Mesendoderm (in vitro differentiated cells): ENCODE measurements at regions not wholly inside any gene's neighbourhood (a gene's known extent, or its start where the extent isn't known, plus 50 kb on each side); places are given as distances from the start of the nearest gene placed in this dataset.
A peak's percentile ranks its signal among the peaks of the same experiment; 100 is the strongest.
"Not testable (repeated sequence)": the region's sequence is repeated elsewhere in the genome, so short reads cannot be mapped to it uniquely, and the experiment has no call there.

Experiments
- DNase-seq: peaks from one replicate; pipeline ENCODE4 v3.0.0; 2013
- H2AK5ac ChIP-seq: 2 replicates; pipeline ENCODE4 v1.6.1; 2013; ENCODE audit warnings: low read length, inconsistent platforms
- H2BK120ac ChIP-seq: 2 replicates; pipeline ENCODE4 v1.6.1; 2013; ENCODE audit warnings: low read depth, mild to moderate bottlenecking, low read length, moderate library complexity, mixed read lengths
- H2BK15ac ChIP-seq: replicated peaks from 2 replicates; pipeline ENCODE4 v1.6.1; 2013; ENCODE audit warnings: low read depth, mild to moderate bottlenecking, moderate library complexity
- H2BK5ac ChIP-seq: 2 replicates; pipeline ENCODE4 v1.6.1; 2013; ENCODE audit warnings: low read length, inconsistent platforms
- H3K18ac ChIP-seq: 2 replicates; pipeline ENCODE4 v1.6.1; 2013; ENCODE audit warnings: mild to moderate bottlenecking, low read length, mixed read lengths
- H3K23ac ChIP-seq: one replicate; pipeline ENCODE4 v1.6.1; 2013; ENCODE audit warnings: low read length
- H3K27ac ChIP-seq: 2 replicates; pipeline ENCODE4 v1.5.1; 2013; ENCODE audit warnings: low read depth, mild to moderate bottlenecking, inconsistent platforms, low read length, moderate library complexity
- H3K27me3 ChIP-seq: 2 replicates; pipeline ENCODE4 v1.6.1; 2013; ENCODE audit warnings: low read length, control low read depth, mild to moderate bottlenecking, inconsistent platforms; ENCODE audit not compliant: insufficient read depth, poor library complexity
- H3K36me3 ChIP-seq: 2 replicates; pipeline ENCODE4 v1.6.1; 2013; ENCODE audit warnings: low read length, inconsistent platforms; ENCODE audit not compliant: control insufficient read depth, insufficient read depth
- H3K4ac ChIP-seq: one replicate; pipeline ENCODE4 v1.6.1; 2013; ENCODE audit warnings: low read depth, mild to moderate bottlenecking, low read length, moderate library complexity
- H3K4me1 ChIP-seq: 2 replicates; pipeline ENCODE4 v1.6.1; 2013; ENCODE audit warnings: low read depth, low read length, inconsistent platforms; ENCODE audit not compliant: control insufficient read depth
- H3K4me2 ChIP-seq: 2 replicates; pipeline ENCODE4 v1.6.1; 2013; ENCODE audit warnings: low read length
- H3K4me3 ChIP-seq: 2 replicates; pipeline ENCODE4 v1.5.1; 2013; ENCODE audit warnings: mild to moderate bottlenecking, low read length
- H3K56ac ChIP-seq: one replicate; pipeline ENCODE4 v1.6.1; 2013; ENCODE audit warnings: low read length
- H3K79me1 ChIP-seq: 2 replicates; pipeline ENCODE4 v1.6.1; 2013; ENCODE audit warnings: low read length, inconsistent platforms
- H3K79me2 ChIP-seq: 2 replicates; pipeline ENCODE4 v1.6.1; 2013; ENCODE audit warnings: mild to moderate bottlenecking, low read length; ENCODE audit not compliant: control insufficient read depth, insufficient read depth
- H3K9ac ChIP-seq: 2 replicates; pipeline ENCODE4 v1.6.1; 2013; ENCODE audit warnings: low read length, inconsistent platforms
- H4K5ac ChIP-seq: one replicate; pipeline ENCODE4 v1.6.1; 2013; ENCODE audit warnings: low read length
- H4K8ac ChIP-seq: one replicate; pipeline ENCODE4 v1.6.1; 2013; ENCODE audit warnings: low read depth, mild to moderate bottlenecking, control low read depth, low read length, moderate library complexity
- WGBS: extraction: QIAGEN DNeasy Blood & Tissue Kit; methylation state at CpG from one replicate; pipeline ENCODE4 v1.1.7; 2013; ENCODE audit warnings: low lambda C conversion rate, missing lambda C conversion rate; ENCODE audit not compliant: insufficient coverage; ENCODE audit errors: extremely low coverage; 5-methylcytosine and 5-hydroxymethylcytosine counted together

DNA sequence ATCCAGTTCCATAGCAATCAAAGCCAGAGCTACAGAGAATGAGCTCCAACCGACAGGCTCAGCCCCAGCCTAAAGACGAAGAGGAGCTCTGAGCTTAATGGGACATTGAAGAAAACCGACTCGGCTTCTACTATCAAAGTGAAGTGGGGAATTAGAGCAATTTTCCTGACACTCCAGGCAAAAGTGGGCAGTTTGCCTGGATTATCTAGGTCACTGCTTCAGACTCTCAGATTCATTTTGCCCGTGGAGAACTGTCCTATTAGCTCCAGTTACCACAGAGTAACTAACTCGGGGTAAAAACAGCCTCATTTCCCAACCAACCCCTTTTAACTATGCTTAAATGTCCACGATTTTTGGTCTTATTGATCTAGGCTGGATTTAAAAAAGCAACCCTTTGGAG is 592.1 kb upstream of the NRSN1 start:
- H3K27ac ChIP-seq, result no peak overlapping the region
- no peaks in the 10 kb centered on the region for H3K79me2 ChIP-seq
- no peak overlapping the region for H4K5ac ChIP-seq
- H3K56ac ChIP-seq, result no peak overlapping the region
- no peak overlapping the region for H3K4me3 ChIP-seq
- no peaks in the 10 kb centered on the region for H3K27me3 ChIP-seq
- no peak overlapping the region for H3K9ac ChIP-seq
- H3K4me2 ChIP-seq, result no peak overlapping the region
- H2BK120ac ChIP-seq, result no peak overlapping the region
- H2AK5ac ChIP-seq, result no peak overlapping the region
- H3K79me1 ChIP-seq, result no peaks in the 10 kb centered on the region
- no peak overlapping the region for H2BK5ac ChIP-seq
- H3K18ac ChIP-seq, result no peak overlapping the region
- DNase-seq, result no peak
- H2BK15ac ChIP-seq, result no peak overlapping the region
- no CpG with 5 or more reads among the region's 7 CpGs for WGBS
- no peaks in the 10 kb centered on the region for H3K36me3 ChIP-seq
- no peak overlapping the region for H4K8ac ChIP-seq
- H3K4me1 ChIP-seq, result no peaks in the 10 kb centered on the region
- H3K23ac ChIP-seq, result no peak overlapping the region
- no peak overlapping the region for H3K4ac ChIP-seq

DNA sequence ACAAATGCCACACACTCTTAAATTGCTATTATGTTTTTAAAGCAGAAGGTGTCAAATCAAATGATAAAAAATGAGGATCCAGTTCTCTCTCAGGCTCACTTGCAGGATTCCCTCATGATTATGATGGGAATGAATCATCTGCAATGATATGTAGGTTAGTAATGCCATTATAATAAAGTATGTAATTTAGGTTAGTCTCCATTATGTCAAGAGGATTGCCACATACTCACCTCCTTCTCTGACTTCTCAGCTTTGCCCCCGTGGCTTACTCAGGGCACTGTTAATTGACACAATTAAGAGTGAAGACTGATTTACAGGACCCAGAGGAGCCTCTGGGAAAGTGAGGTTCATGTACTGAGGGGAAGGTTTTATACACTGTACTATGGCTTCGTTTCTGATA is 591.7 kb upstream of the NRSN1 start:
- Histone ChIP-seq H4K5ac (no peak overlapping the region), H2AK5ac (no peak overlapping the region), H3K4me3 (no peak overlapping the region), H3K4ac (no peak overlapping the region), H3K18ac (no peak overlapping the region), H2BK5ac (no peak overlapping the region), H3K27ac (no peak overlapping the region), H2BK120ac (no peak overlapping the region), H3K27me3 (no peaks in the 10 kb centered on the region), H3K4me1 (no peaks in the 10 kb centered on the region), H3K23ac (no peak overlapping the region), H3K36me3 (no peaks in the 10 kb centered on the region), H3K79me2 (no peaks in the 10 kb centered on the region), H4K8ac (no peak overlapping the region), H2BK15ac (no peak overlapping the region), H3K56ac (no peak overlapping the region), H3K4me2 (no peak overlapping the region), H3K9ac (no peak overlapping the region), H3K79me1 (no peaks in the 10 kb centered on the region)
- DNase-seq, result no peak
- no CpG with 5 or more reads among the region's 2 CpGs for WGBS

- no peak overlapping the region for H3K56ac ChIP-seq
- H3K4me1 ChIP-seq, result no peaks in the 10 kb centered on the region
- H2BK120ac ChIP-seq, result no peak overlapping the region
- H2BK15ac ChIP-seq, result no peak overlapping the region
- no peak overlapping the region for H3K18ac ChIP-seq
- no peak overlapping the region for H4K5ac ChIP-seq
- no CpG with 5 or more reads among the region's 2 CpGs for WGBS
- H3K27ac ChIP-seq, result no peak overlapping the region
- no peaks in the 10 kb centered on the region for H3K79me2 ChIP-seq
- no peak overlapping the region for H4K8ac ChIP-seq
- no peak overlapping the region for H3K4ac ChIP-seq
- no peak overlapping the region for H2BK5ac ChIP-seq
- H3K36me3 ChIP-seq, result no peaks in the 10 kb centered on the region
- no peak overlapping the region for H3K4me3 ChIP-seq
- no peak overlapping the region for H2AK5ac ChIP-seq
- H3K27me3 ChIP-seq, result no peaks in the 10 kb centered on the region
- no peak overlapping the region for H3K23ac ChIP-seq
- no peak overlapping the region for H3K9ac ChIP-seq
- no peaks in the 10 kb centered on the region for H3K79me1 ChIP-seq
- no peak for DNase-seq
- H3K4me2 ChIP-seq, result no peak overlapping the region
These were observed 590.9 kb upstream of the NRSN1 start for GRCh38 chr6:23535101-23535500.

- Histone ChIP-seq H3K4me3 (no peak overlapping the region), H2BK120ac (no peak overlapping the region), H3K9ac (no peak overlapping the region), H2BK15ac (no peak overlapping the region), H2BK5ac (no peak overlapping the region), H3K27ac (no peak overlapping the region), H3K18ac (no peak overlapping the region), H3K4me1 (no peaks in the 10 kb centered on the region), H2AK5ac (no peak overlapping the region), H4K5ac (no peak overlapping the region), H4K8ac (no peak overlapping the region), H3K36me3 (no peaks in the 10 kb centered on the region), H3K56ac (no peak overlapping the region), H3K4ac (no peak overlapping the region), H3K27me3 (no peaks in the 10 kb centered on the region), H3K23ac (no peak overlapping the region), H3K79me2 (no peaks in the 10 kb centered on the region), H3K79me1 (no peaks in the 10 kb centered on the region), H3K4me2 (no peak overlapping the region)
- DNase-seq, result no peak
These were observed 588.2 kb upstream of the NRSN1 start for GRCh38 chr6:23537828-23538227.

DNA sequence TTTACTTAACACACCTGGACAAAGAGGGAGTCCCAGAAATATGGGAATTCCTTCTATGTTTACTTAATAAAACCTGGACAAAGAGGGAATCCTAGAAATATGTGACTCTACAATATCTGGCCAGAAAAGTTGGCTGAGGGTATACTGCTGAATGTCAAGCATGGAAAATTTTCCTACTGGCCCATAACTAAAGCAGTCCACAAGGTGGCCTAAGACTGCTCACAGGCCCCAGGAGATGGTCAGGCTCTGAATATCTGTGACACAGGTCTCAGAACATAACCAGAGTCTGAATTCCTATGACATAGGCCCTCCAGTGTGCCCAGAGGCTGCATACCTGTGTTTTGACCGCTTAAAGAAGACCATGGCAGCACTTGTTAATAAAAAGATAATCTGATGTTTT is 578.2 kb upstream of the NRSN1 start:
- Histone ChIP-seq H3K27ac (no peak overlapping the region), H3K4me1 (no peaks in the 10 kb centered on the region), H3K36me3 (no peaks in the 10 kb centered on the region), H3K4me3 (no peak overlapping the region), H3K79me2 (no peaks in the 10 kb centered on the region), H3K4me2 (no peak overlapping the region), H2BK5ac (no peak overlapping the region), H3K79me1 (no peaks in the 10 kb centered on the region), H2AK5ac (no peak overlapping the region), H3K23ac (no peak overlapping the region), H3K27me3 (no peaks in the 10 kb centered on the region), H2BK120ac (no peak overlapping the region), H3K9ac (no peak overlapping the region), H3K4ac (no peak overlapping the region), H2BK15ac (no peak overlapping the region), H3K56ac (no peak overlapping the region), H4K5ac (no peak overlapping the region), H4K8ac (no peak overlapping the region), H3K18ac (no peak overlapping the region)
- WGBS, result no CpG with 5 or more reads among the region's 1 CpG
- DNase-seq, result peak; percentile 48

GRCh38 chr6:23554953-23555352 is 571.1 kb upstream of the NRSN1 start:
- not testable (repeated sequence) for H3K23ac ChIP-seq, H3K4ac ChIP-seq, H3K36me3 ChIP-seq, H4K5ac ChIP-seq, H4K8ac ChIP-seq, H2AK5ac ChIP-seq, H3K4me3 ChIP-seq, H3K27me3 ChIP-seq, H3K4me1 ChIP-seq, DNase-seq, H2BK15ac ChIP-seq, H3K4me2 ChIP-seq, H3K18ac ChIP-seq, H2BK120ac ChIP-seq, H3K79me2 ChIP-seq, H3K27ac ChIP-seq, H3K9ac ChIP-seq, H3K79me1 ChIP-seq, H2BK5ac ChIP-seq, H3K56ac ChIP-seq
- no CpG with 5 or more reads among the region's 1 CpG for WGBS
